Caco-2 (cell line): ENCODE measurements at regions not wholly inside any gene's neighbourhood (a gene's known extent, or its start where the extent isn't known, plus 50 kb on each side); places are given as distances from the start of the nearest gene placed in this dataset.

Source experiments
- BruUV-seq: library from RNA; stranded (reverse); fragments of 400-500 nt; replicated peaks from 2 replicates; lab custom pipeline; 2021; lab: Mats Ljungman, UMichigan
- CTCF ChIA-PET: fragments of 300-600 bp; sonication (Branson Sonifier 250); formaldehyde crosslinking; loops from one replicate; lab custom pipeline; 2022; ENCODE audit warnings: antibody characterized with exemption; lab: Charles Lee
- POLR2A ChIA-PET: fragments of 300-600 bp; sonication (Branson Sonifier 250); formaldehyde crosslinking; loops from one replicate; lab custom pipeline; 2022; ENCODE audit warnings: antibody characterized with exemption; lab: Charles Lee
- DNase-seq, 2 experiments: peaks; one replicate each; pipeline versions ENCODE4 v3.0.0 to v3.0.0-alpha.2; 2020 to 2022
- H3K27me3 ChIP-seq: replicated peaks from 2 replicates; pipeline ENCODE4 v1.6.0; 2011; ENCODE audit warnings: low read length; ENCODE audit not compliant: control insufficient read depth, insufficient read depth
- H3K36me3 ChIP-seq: 2 replicates; pipeline ENCODE4 v1.5.1; 2011; ENCODE audit warnings: low read length; ENCODE audit not compliant: control insufficient read depth, insufficient read depth
- H3K4me1 ChIP-seq: fragments of 250-450 bp; sonication (Bioruptor Pico); 2 replicates; pipeline ENCODE4 v1.5.1; 2020; ENCODE audit warnings: mild to moderate bottlenecking
- H3K4me3 ChIP-seq: 2 replicates; pipeline ENCODE4 v1.5.1; 2011; ENCODE audit warnings: low read depth, mild to moderate bottlenecking, control low read depth, low read length
- H3K9me3 ChIP-seq: fragments of 250-450 bp; sonication (Bioruptor Pico); 2 replicates; pipeline ENCODE4 v1.5.1; 2020; ENCODE audit warnings: mild to moderate bottlenecking, moderate library complexity
- H3K27ac Mint-ChIP-seq: one replicate; pipeline ENCODE4 v1.8.0; 2022; ENCODE audit warnings: mixed read lengths; ENCODE audit not compliant: unreplicated experiment
- H3K27me3 Mint-ChIP-seq: one replicate; pipeline ENCODE4 v1.8.0; 2022; ENCODE audit warnings: mixed read lengths; ENCODE audit not compliant: insufficient read depth, unreplicated experiment
- H3K36me3 Mint-ChIP-seq: one replicate; pipeline ENCODE4 v1.8.0; 2022; ENCODE audit warnings: mild to moderate bottlenecking, mixed read lengths; ENCODE audit not compliant: insufficient read depth, unreplicated experiment
- H3K4me1 Mint-ChIP-seq: one replicate; pipeline ENCODE4 v1.8.0; 2022; ENCODE audit warnings: low read depth, mixed read lengths; ENCODE audit not compliant: unreplicated experiment
- H3K4me3 Mint-ChIP-seq: one replicate; pipeline ENCODE4 v1.8.0; 2022; ENCODE audit warnings: mild to moderate bottlenecking, moderate library complexity, mixed read lengths; ENCODE audit not compliant: unreplicated experiment
- H3K9me3 Mint-ChIP-seq: one replicate; pipeline ENCODE4 v1.8.0; 2022; ENCODE audit warnings: mixed read lengths; ENCODE audit not compliant: unreplicated experiment
- intact Hi-C: fragments of 100-400 bp; cut with micrococcal nuclease; formaldehyde crosslinking; loops from one replicate; pipeline ENCODE4 v1.10.0; 2022; ENCODE audit not compliant: unreplicated experiment
- TF ChIP-seq, protein P1 (sequence below), 2 experiments: fragments of 200-600 bp in 1 of 2; IDR thresholded peaks; 1 replicate in 1 of 2; 2 replicates in 1 of 2; pipeline versions ENCODE4 v1.5.1 to v1.8.0; 2011 to 2022; ENCODE audit warnings: antibody characterized with exemption in 1 of 2, control low read depth in 1 of 2, inconsistent platforms in 1 of 2, low read depth in 1 of 2, low read length in 1 of 2, mild to moderate bottlenecking in 1 of 2, moderate library complexity in 1 of 2; ENCODE audit not compliant: insufficient read depth in 1 of 2, severe bottlenecking in 1 of 2, unreplicated experiment in 1 of 2

DNA sequence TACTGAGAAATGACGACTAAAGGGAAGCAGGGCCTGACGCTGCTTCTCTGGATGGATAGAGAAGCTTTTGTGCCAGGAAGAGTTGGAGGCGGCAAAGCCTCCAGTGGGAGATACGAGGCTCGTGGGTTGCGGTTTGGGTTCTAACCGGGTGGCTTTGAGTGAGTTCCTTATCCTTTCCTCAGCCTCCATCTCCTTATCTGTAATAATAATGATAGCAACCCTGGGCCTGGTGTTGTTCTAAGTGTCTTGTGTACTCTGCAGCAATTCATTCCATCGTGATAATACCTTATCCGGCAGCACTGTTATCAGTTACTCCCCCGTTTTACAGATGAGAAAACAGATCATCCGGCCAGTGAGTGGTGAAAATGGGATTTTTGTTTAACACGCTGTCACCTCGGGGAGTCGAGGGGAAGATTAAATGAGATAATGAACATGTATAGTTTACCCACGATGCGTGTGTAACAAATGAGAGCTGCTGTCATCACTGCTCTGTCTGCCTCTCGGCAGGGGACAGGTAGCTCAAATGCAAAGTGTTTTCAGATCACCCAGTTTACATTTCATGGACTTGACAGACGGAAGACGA is 52.0 kb upstream of the LHX1 start:
- BruUV-seq = no TSS peak
- TF ChIP-seq, protein P1, sequence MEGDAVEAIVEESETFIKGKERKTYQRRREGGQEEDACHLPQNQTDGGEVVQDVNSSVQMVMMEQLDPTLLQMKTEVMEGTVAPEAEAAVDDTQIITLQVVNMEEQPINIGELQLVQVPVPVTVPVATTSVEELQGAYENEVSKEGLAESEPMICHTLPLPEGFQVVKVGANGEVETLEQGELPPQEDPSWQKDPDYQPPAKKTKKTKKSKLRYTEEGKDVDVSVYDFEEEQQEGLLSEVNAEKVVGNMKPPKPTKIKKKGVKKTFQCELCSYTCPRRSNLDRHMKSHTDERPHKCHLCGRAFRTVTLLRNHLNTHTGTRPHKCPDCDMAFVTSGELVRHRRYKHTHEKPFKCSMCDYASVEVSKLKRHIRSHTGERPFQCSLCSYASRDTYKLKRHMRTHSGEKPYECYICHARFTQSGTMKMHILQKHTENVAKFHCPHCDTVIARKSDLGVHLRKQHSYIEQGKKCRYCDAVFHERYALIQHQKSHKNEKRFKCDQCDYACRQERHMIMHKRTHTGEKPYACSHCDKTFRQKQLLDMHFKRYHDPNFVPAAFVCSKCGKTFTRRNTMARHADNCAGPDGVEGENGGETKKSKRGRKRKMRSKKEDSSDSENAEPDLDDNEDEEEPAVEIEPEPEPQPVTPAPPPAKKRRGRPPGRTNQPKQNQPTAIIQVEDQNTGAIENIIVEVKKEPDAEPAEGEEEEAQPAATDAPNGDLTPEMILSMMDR (IDR thresholded peaks at IDR 0.05; ENCODE audit: insufficient read depth in 1 of 2, low read depth in 1 of 2, low read length in 1 of 2, severe bottlenecking in 1 of 2, unreplicated experiment in 1 of 2) = no peak
- DNase-seq = no peak
- Mint-ChIP-seq H3K36me3 (no peaks in the 10 kb centered on the region), H3K9me3 (peaks cover 9% of the 10 kb centered on the region), H3K27ac (no peak overlapping the region), H3K4me1 (no peaks in the 10 kb centered on the region), H3K4me3 (no peak overlapping the region), H3K27me3 (peaks cover 13% of the 10 kb centered on the region)
- ChIA-PET POLR2A (interaction anchor here (0.6 kb wide), 1 partner anchor 77 kb away, joined by 3 read pairs; no protein-coding TSS in a partner anchor), CTCF (no interaction called here)
- H3K36me3 ChIP-seq = no peaks in the 10 kb centered on the region
- intact Hi-C loops = no loop called here
- no peaks in the 10 kb centered on the region for H3K27me3 ChIP-seq
- H3K9me3 ChIP-seq = no peaks in the 10 kb centered on the region
- H3K4me1 ChIP-seq = no peaks in the 10 kb centered on the region
- H3K4me3 ChIP-seq = no peak overlapping the region

GRCh38 chr17:36885771-36886377 is 51.4 kb upstream of the LHX1 start:
- CTCF ChIA-PET = no interaction called here
- DNase-seq = no peak

More at GRCh38 chr17:36885771-36886377, 51.4 kb upstream of the LHX1 start:
- POLR2A ChIA-PET = no interaction called here
- Mint-ChIP-seq H3K9me3 (peaks cover 9% of the 10 kb centered on the region), H3K4me1 (no peaks in the 10 kb centered on the region), H3K27ac (no peak overlapping the region), H3K36me3 (no peaks in the 10 kb centered on the region), H3K4me3 (no peak overlapping the region), H3K27me3 (peaks cover 13% of the 10 kb centered on the region)
- Histone ChIP-seq H3K36me3 (no peaks in the 10 kb centered on the region), H3K4me3 (no peak overlapping the region), H3K4me1 (no peaks in the 10 kb centered on the region), H3K9me3 (no peaks in the 10 kb centered on the region), H3K27me3 (no peaks in the 10 kb centered on the region)
- intact Hi-C loops = no loop called here
- TF ChIP-seq, protein P1 (IDR thresholded peaks at IDR 0.05; ENCODE audit: insufficient read depth in 1 of 2, low read depth in 1 of 2, low read length in 1 of 2, severe bottlenecking in 1 of 2, unreplicated experiment in 1 of 2) = no peak
- no TSS peak for BruUV-seq
